Fibroblast of gingiva (primary cell): ENCODE measurements at regions not wholly inside any gene's neighbourhood (a gene's known extent, or its start where the extent isn't known, plus 50 kb on each side); places are given as distances from the start of the nearest gene placed in this dataset.
A peak's percentile ranks its signal among the peaks of the same experiment; 100 is the strongest.

Experiments used
- DNase-seq: peaks from one replicate; pipeline ENCODE4 v3.0.0-alpha.2; 2011; ENCODE audit warnings: low read depth

- DNase-seq: no peak
These were observed 105.6 kb downstream of the SEC61B start for GRCh38 chr9:99327667-99328066.

DNA sequence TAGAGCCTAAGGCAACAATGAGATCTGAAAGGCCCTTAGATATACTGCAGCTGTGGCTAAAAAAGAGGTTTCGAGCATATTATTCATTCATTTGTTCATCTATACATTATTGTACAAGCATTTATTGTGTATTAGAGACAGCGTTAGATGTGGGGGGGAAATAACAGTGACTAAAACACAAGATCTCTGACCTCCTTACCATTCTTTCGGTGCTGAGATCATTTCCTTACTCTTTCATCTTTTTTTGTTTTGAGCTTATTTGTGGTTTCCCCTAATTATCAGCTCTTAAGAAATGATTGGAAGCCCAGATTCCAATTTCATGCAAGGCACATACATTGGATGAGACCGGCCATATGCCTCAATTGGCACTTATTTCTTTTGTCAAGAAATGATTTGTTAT lies 113.2 kb downstream of the SEC61B start:
- no peak for DNase-seq

DNA sequence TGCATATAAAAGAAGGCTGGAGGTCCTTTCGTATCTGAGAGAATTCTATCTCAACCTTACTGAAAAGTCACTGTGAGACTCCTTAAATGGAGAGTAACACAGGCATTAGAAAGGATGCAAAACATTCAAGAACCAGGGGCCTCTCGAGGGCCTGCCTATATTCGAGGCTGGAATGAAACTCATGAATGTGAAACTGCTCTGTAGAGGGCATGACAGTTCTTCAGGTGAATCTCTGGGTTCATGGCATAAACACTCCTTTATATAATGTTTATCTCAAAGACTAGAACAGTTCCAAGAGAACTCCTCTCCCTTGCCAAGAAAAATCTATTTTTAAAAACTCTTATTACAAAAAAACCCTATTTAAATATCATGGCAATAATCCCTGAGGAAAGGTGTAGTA lies 113.9 kb downstream of the SEC61B start:
- no peak for DNase-seq

DNA sequence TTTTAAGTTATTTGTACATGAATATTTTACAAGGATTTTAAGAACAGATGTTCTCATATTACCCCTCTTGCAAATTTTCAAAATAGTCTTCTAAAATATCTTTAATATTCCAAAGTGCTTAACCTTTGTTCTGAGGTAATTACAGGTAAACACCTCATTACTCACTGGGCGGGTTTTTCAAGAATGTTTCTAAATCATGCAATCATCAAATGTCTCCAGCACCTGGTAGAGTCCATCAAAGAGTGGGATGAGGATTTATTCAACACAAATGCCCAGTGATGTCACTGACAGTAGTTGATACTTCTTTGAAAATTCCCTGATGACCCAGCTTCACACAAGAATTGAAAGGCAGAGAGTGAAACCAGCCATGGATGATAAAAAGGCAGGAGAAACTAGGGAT lies 114.4 kb downstream of the SEC61B start:
- no peak for DNase-seq

- DNase-seq: no peak
These were observed 118.2 kb downstream of the SEC61B start for GRCh38 chr9:99340281-99340680.

DNA sequence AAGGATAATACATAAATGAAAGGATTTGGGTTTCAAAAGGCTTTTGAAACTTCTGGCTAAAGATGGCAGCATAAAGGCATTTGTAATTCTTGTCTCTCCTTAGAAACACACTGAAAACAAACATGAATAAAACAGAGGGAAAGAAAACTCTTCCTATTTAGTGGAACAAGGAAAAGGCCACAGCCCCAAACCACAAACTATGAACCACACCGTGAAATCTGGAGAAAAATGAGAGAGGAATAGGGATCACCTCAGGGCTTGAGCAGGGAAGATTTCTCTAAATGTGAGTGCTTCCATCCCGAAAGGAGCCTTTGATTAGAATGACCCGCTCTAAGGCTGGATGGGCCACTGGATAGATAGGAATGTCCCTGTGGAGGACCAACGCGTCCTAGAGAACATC lies 119.6 kb downstream of the SEC61B start:
- DNase-seq: no peak

GRCh38 chr9:99345451-99345850 lies 123.4 kb downstream of the SEC61B start:
- DNase-seq: peak; percentile 90

DNA sequence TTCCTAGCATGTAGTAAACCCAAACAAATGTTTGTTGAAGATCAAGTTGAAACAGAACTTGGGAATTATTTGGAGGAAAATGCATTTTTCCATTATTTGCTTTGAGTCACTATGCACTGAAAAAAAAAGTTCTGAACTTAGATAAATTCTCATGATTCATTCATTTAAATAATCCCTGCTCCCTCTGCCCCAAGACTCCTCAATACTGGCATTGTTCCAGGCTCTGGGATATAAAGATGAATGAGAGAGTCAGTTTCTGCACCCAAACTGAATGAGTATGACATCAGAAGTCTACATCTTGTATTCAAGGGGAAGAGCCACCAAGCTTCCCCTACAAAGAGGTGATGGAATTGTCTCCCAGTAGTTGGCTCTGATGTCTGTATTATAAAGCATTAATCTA lies 123.9 kb downstream of the SEC61B start:
- peak; percentile 76 for DNase-seq

- DNase-seq: peak; percentile 34
These were observed 125.5 kb downstream of the SEC61B start for GRCh38 chr9:99347568-99347967.

DNA sequence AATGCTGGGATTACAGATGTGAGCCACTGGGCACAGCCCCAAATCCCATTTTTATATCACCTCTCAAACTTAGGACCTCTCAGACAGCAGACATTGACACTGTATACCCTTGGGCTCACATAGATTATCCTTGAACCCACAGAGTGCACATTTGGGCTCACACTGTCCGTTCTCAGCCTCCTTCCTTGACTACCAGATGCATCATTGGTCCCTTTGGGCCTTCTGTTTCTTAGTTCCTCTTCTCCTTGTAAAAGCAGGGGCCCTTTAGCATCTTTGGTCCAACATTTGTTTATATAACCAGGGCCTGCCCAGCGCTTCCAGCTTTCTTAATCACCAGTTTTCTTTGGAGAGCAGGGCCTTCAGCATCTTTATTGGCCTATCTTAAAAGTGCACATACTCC lies 126.2 kb downstream of the SEC61B start:
- DNase-seq: no peak

DNA sequence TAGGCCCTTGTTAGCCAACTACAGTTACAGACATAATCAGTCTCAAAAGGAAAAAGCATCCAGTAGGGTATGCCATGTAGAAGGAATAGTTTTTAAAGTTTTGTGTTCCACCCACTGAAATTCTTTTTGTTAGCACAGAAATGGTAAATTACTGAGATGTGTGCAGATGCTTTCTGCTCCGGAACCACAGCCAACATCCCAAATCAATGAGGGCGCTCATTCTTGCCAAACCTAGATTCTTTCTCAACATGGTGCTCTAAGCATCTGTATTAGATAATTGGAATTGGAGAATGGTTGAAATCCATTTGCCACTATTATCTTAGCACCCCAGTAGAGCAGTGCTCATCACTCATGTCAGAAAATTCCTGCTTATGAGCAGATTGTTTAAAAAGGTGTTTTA lies 127.8 kb downstream of the SEC61B start:
- peak; percentile 89 for DNase-seq

GRCh38 chr9:99350461-99350860 lies 128.4 kb downstream of the SEC61B start:
- DNase-seq: no peak

GRCh38 chr9:99351647-99352046 lies 129.6 kb downstream of the SEC61B start:
- no peak for DNase-seq

GRCh38 chr9:99352826-99353225 lies 130.7 kb downstream of the SEC61B start:
- peak; percentile 98 for DNase-seq

GRCh38 chr9:99353408-99353807 lies 131.3 kb downstream of the SEC61B start:
- peak; percentile 100 for DNase-seq

GRCh38 chr9:99354104-99354503 lies 132.0 kb downstream of the SEC61B start:
- DNase-seq: peak; percentile 78

GRCh38 chr9:99356512-99356971 lies 134.5 kb downstream of the SEC61B start:
- peak; percentile 94 for DNase-seq

- DNase-seq: peak; percentile 84
These were observed 135.5 kb downstream of the SEC61B start for GRCh38 chr9:99357575-99357974.

DNA sequence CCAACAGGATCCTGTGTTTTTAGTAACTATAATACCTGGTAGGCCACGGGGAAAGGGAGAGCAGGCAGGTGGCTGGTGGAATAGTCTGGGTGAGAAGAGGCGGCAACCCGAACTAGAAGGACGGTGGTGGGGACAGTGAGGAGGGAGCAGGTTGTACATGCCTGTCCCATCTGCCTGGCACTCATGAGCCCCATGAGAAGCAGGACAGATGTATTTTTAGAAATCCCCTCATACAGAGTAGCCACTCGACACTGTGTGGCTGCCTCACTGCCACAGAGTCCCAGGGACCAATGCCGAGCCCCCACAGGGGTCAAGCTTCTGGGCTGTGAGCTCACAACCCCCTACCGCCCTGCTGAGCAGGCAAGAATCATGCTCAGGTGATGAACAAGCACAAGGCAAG lies 136.6 kb downstream of the SEC61B start:
- DNase-seq: no peak

GRCh38 chr9:99359336-99359735 lies 137.3 kb downstream of the SEC61B start:
- DNase-seq: no peak

GRCh38 chr9:99360026-99360425 lies 137.9 kb downstream of the SEC61B start:
- no peak for DNase-seq

DNA sequence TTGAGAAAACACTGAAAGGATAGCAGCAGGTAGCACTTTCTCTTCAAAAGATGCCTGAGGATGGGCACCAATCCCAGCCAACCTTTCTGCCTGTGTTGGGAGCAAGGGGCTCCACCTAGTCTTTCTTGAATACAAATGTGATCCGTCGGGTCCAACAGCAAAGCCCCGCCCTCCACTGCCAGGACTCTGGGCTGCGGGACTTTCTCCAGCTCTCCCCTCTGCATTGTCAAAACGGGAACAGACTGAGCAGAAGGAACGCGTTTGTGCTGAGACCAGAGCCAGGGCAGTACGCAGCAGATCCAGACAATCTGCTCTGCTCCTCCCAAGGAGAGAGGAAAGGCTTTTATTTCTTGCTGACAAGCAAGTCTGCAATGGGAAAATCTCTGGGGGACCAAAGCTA lies 139.7 kb downstream of the SEC61B start:
- peak; percentile 46 for DNase-seq

DNA sequence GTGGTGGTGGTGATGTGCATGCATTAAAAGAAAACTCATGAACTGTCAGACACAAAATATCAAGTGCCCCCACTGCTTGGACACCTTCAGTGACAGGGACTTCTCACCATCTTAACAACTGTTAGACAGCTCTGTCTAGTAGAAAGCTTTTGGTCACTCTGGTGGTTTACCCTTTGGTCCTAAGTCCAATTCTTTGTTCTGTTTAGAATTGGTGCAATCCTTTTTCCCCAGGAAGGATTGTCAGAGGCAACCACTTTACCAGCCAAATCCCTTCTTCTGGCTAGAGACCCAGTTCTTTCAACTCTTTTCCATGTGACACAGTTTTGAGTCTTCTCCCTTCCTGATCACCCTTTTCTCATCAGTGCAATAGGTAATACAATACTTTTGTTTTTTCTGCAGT lies 140.2 kb downstream of the SEC61B start:
- DNase-seq: peak; percentile 88

DNA sequence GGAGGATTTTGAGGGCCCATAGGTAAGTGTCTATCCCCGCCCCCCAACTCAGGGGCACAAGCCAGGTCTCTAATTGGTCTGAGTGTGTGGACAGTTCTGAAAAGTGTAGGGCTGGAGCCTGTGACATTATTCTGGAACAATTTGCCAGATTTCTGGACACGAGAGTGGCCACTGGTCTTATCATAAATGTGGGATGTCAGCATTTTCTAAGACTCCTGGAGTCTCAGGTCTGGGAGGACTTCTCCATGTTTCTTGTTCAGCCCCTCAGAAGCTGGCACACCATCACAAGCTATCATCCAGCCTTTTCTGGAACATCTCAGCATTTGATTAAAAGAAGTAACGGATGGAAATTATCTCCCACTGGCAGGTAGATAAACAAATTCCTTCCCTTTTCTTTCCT lies 141.4 kb downstream of the SEC61B start:
- no peak for DNase-seq
